Astrocyte (in vitro differentiated cells and primary cell): ENCODE measurements at regions not wholly inside any gene's neighbourhood (a gene's known extent, or its start where the extent isn't known, plus 50 kb on each side); places are given as distances from the start of the nearest gene placed in this dataset.

Source experiments
- CTCF ChIP-seq: IDR thresholded peaks from 2 replicates; pipeline ENCODE4 v1.5.1; 2011; ENCODE audit warnings: low read depth, mild to moderate bottlenecking, inconsistent platforms, low read length, moderate library complexity; ENCODE audit not compliant: insufficient read depth
- EZH2 ChIP-seq: IDR thresholded peaks from 2 replicates; pipeline ENCODE4 v1.6.1; 2012; ENCODE audit warnings: mild to moderate bottlenecking, low read length, inconsistent platforms; ENCODE audit not compliant: insufficient read depth

DNA sequence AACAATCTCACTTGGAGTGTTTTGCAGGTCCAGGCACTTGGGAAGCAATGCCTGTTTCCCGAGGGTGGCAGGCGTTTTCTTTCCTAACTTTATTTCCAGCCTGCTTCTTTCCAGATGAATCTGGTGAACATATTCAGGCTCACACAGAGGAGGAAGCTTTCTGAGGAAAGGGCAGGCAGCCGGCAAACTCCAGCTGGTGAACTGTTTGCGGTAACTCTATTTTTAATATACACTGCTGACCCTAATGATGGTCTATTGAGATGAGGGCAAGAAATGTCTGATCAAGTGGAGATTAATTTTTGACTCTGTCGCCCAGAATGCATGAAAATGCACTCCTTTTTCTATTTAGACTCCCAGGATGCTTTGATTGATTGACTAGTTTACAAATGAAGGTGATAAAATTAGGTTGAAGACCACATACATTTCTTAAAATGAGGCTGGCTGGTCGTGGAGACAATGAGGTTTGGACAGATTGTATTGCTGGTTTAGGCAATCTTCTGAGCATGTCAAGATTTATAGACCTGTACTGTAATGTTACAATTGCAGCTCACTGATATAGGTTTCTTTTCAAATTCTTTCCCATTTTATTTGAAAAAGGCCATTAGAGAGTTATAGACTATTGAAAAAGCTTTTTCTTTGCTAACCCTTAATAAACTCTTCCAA lies 153.8 kb downstream of the ATG4C start:
- TF ChIP-seq EZH2 = no peak
- no peak for TF ChIP-seq CTCF
